H1 (cell line): ENCODE measurements at regions not wholly inside any gene's neighbourhood (a gene's known extent, or its start where the extent isn't known, plus 50 kb on each side); places are given as distances from the start of the nearest gene placed in this dataset.

Experiments used
- CTCF ChIA-PET: fragments of 300-600 bp; sonication (Branson Sonifier 250); formaldehyde crosslinking; loops from one replicate; lab custom pipeline; 2021; ENCODE audit not compliant: partially characterized antibody; lab: Charles Lee
- POLR2A ChIA-PET: fragments of 300-600 bp; sonication (Branson Sonifier 250); formaldehyde crosslinking; loops from one replicate; lab custom pipeline; 2021; ENCODE audit warnings: inconsistent platforms; ENCODE audit not compliant: partially characterized antibody; lab: Charles Lee
- DNase-seq, 2 experiments: peaks; one replicate each; pipeline versions ENCODE4 v3.0.0 to v3.0.0-alpha.2; 2010 to 2022; ENCODE audit warnings: low spot score in 2 of 2, low read depth in 1 of 2, mixed read lengths in 1 of 2
- FAIRE-seq: peaks from 2 replicates; lab custom pipeline; 2011; peaks lifted over from hg19 to GRCh38; lab: Jason Lieb, UNC
- H2AFZ ChIP-seq: 2 replicates; pipeline ENCODE4 v1.8.1; 2012; ENCODE audit warnings: low read length, inconsistent platforms
- H2AK5ac ChIP-seq: 2 replicates; pipeline ENCODE4 v1.6.1; 2013; ENCODE audit warnings: low read depth, low read length
- H2BK120ac ChIP-seq: replicated peaks from 2 replicates; pipeline ENCODE3; 2013; ENCODE audit warnings: low read depth, low read length, inconsistent platforms
- H2BK12ac ChIP-seq: 2 replicates; pipeline ENCODE4 v1.6.1; 2013; ENCODE audit warnings: low read depth, low read length
- H2BK15ac ChIP-seq: 2 replicates; pipeline ENCODE4 v1.6.1; 2013; ENCODE audit warnings: low read length
- H2BK20ac ChIP-seq: 2 replicates; pipeline ENCODE4 v1.6.1; 2013; ENCODE audit warnings: low read length
- H2BK5ac ChIP-seq: 2 replicates; pipeline ENCODE4 v1.6.1; 2013; ENCODE audit warnings: low read depth, low read length
- H3K14ac ChIP-seq: 2 replicates; pipeline ENCODE4 v1.6.1; 2013; ENCODE audit warnings: inconsistent platforms; ENCODE audit not compliant: insufficient read length
- H3K18ac ChIP-seq: 2 replicates; pipeline ENCODE4 v1.6.1; 2013; ENCODE audit warnings: low read length; ENCODE audit errors: extremely low read depth
- H3K23ac ChIP-seq: 2 replicates; pipeline ENCODE4 v1.6.1; 2013; ENCODE audit warnings: inconsistent platforms; ENCODE audit not compliant: insufficient read length
- H3K23me2 ChIP-seq: 2 replicates; pipeline ENCODE4 v1.6.1; 2013; ENCODE audit warnings: low read depth, low read length
- H3K27ac ChIP-seq: 2 replicates; pipeline ENCODE4 v1.6.1; 2011; ENCODE audit warnings: low read depth, low read length, inconsistent platforms
- H3K27me3 ChIP-seq, 4 experiments: replicated peaks in 1 of 4; 1 replicate in 1 of 4; 2 replicates in 3 of 4; pipeline versions ENCODE4 v1.6.1 to v1.8.1; 2011 to 2013; ENCODE audit warnings: low read length in 3 of 4, mild to moderate bottlenecking in 3 of 4, inconsistent platforms in 2 of 4, mixed read lengths in 2 of 4, moderate library complexity in 1 of 4; ENCODE audit not compliant: control insufficient read depth in 3 of 4, insufficient read depth in 3 of 4; ENCODE audit errors: extremely low read depth in 1 of 4
- H3K36me3 ChIP-seq, 4 experiments: 2 replicates each; pipeline versions ENCODE4 v1.6.1 to v1.8.1; 2011 to 2013; ENCODE audit warnings: mild to moderate bottlenecking in 4 of 4, low read length in 3 of 4, moderate library complexity in 2 of 4, control low read depth in 1 of 4, inconsistent platforms in 1 of 4; ENCODE audit not compliant: insufficient read depth in 4 of 4, control insufficient read depth in 2 of 4
- H3K4ac ChIP-seq: replicated peaks from 2 replicates; pipeline ENCODE3; 2013; ENCODE audit warnings: low read length, low read depth, mixed read lengths, inconsistent platforms; ENCODE audit not compliant: insufficient read length
- H3K4me1 ChIP-seq, 4 experiments: replicated peaks in 1 of 4; 1 replicate in 1 of 4; 2 replicates in 3 of 4; pipeline versions ENCODE4 v1.6.1 to v1.8.1; 2011 to 2013; ENCODE audit warnings: low read length in 3 of 4, inconsistent platforms in 2 of 4, mixed read lengths in 1 of 4; ENCODE audit not compliant: insufficient read depth in 4 of 4, control insufficient read depth in 3 of 4
- H3K4me2 ChIP-seq, 2 experiments: 2 replicates each; pipeline versions ENCODE4 v1.6.1 to v1.8.1; 2011 to 2013; ENCODE audit warnings: low read depth in 2 of 2, low read length in 2 of 2, control low read depth in 1 of 2, inconsistent platforms in 1 of 2, mild to moderate bottlenecking in 1 of 2; ENCODE audit not compliant: insufficient read depth in 1 of 2
- H3K4me3 ChIP-seq, 4 experiments: fragments of 200-600, 300-600 bp in 1 of 4; sonication (generic), shearing (Covaris generic), sonication (Bioruptor Twin) in 1 of 4; 2 replicates each; pipeline versions ENCODE4 v1.5.1 to v1.8.1; 2011 to 2016; ENCODE audit warnings: low read length in 4 of 4, low read depth in 3 of 4, control low read depth in 2 of 4, inconsistent platforms in 2 of 4, mild to moderate bottlenecking in 2 of 4, mixed read lengths in 1 of 4, moderate library complexity in 1 of 4; ENCODE audit not compliant: insufficient read depth in 2 of 4; ENCODE audit errors: extremely low read depth in 1 of 4
- H3K56ac ChIP-seq: replicated peaks from 2 replicates; pipeline ENCODE3; 2013; ENCODE audit warnings: low read depth, mild to moderate bottlenecking, mixed read lengths, low read length, inconsistent platforms; ENCODE audit not compliant: insufficient read length
- H3K79me1 ChIP-seq: 2 replicates; pipeline ENCODE4 v1.6.1; 2013; ENCODE audit warnings: low read depth, low read length, control low read depth
- H3K79me2 ChIP-seq, 2 experiments: 2 replicates each; pipeline versions ENCODE4 v1.6.1 to v1.8.1; 2012 to 2013; ENCODE audit warnings: low read length in 2 of 2, mild to moderate bottlenecking in 2 of 2, inconsistent platforms in 1 of 2; ENCODE audit not compliant: insufficient read depth in 2 of 2, control insufficient read depth in 1 of 2
- H3K9ac ChIP-seq, 4 experiments: replicated peaks in 1 of 4; 1 replicate in 1 of 4; 2 replicates in 3 of 4; pipeline versions ENCODE4 v1.6.1 to v1.8.1; 2011 to 2013; ENCODE audit warnings: low read depth in 3 of 4, low read length in 3 of 4, control low read depth in 2 of 4, mild to moderate bottlenecking in 2 of 4, moderate library complexity in 2 of 4, inconsistent platforms in 1 of 4; ENCODE audit errors: extremely low read depth in 1 of 4
- H3K9me3 ChIP-seq, 2 experiments: 2 replicates each; pipeline versions ENCODE4 v1.6.1 to v1.8.1; 2012 to 2013; ENCODE audit warnings: mild to moderate bottlenecking in 2 of 2, moderate library complexity in 2 of 2, control low read depth in 1 of 2, inconsistent platforms in 1 of 2, low read depth in 1 of 2, low read length in 1 of 2, mixed read lengths in 1 of 2; ENCODE audit not compliant: insufficient read depth in 2 of 2
- H4K20me1 ChIP-seq, 2 experiments: replicated peaks in 1 of 2; 2 replicates each; pipeline versions ENCODE3 to v1.8.1; 2011 to 2013; ENCODE audit warnings: inconsistent platforms in 2 of 2, low read length in 2 of 2, mild to moderate bottlenecking in 1 of 2; ENCODE audit not compliant: insufficient read depth in 2 of 2, control insufficient read depth in 1 of 2
- H4K5ac ChIP-seq: 2 replicates; pipeline ENCODE4 v1.6.1; 2013; ENCODE audit warnings: low read length, low read depth, mixed read lengths, inconsistent platforms; ENCODE audit not compliant: insufficient read length
- H4K8ac ChIP-seq: 2 replicates; pipeline ENCODE4 v1.8.0; 2013; ENCODE audit warnings: mild to moderate bottlenecking, moderate library complexity, low read length, inconsistent platforms; ENCODE audit not compliant: insufficient read depth; ENCODE audit errors: extremely low read depth
- H4K91ac ChIP-seq: replicated peaks from 2 replicates; pipeline ENCODE3; 2013; ENCODE audit warnings: low read length, mixed read lengths, inconsistent platforms; ENCODE audit not compliant: insufficient read length
- CTBP2 ChIP-seq: IDR thresholded peaks from 2 replicates; pipeline ENCODE4 v1.7.0; 2011; ENCODE audit warnings: borderline replicate concordance, mild to moderate bottlenecking, moderate library complexity, mixed read lengths, low read length; ENCODE audit not compliant: insufficient read depth, insufficient read length
- EGR1 ChIP-seq: IDR thresholded peaks from 2 replicates; pipeline ENCODE4 v1.6.1; 2011; ENCODE audit warnings: low read depth, low read length, borderline replicate concordance
- HDAC6 ChIP-seq: IDR thresholded peaks from one replicate; pipeline ENCODE4 v1.7.1; 2012; ENCODE audit warnings: low read depth, mild to moderate bottlenecking, inconsistent platforms, low read length, moderate library complexity
- KDM5A ChIP-seq: fragments of 200-600 bp; IDR thresholded peaks from 2 replicates; pipeline ENCODE4 v1.7.1; 2012; ENCODE audit warnings: mild to moderate bottlenecking, low read length, inconsistent platforms, mixed read lengths
- NANOG ChIP-seq: IDR thresholded peaks from 2 replicates; pipeline ENCODE4 v1.6.1; 2011; ENCODE audit warnings: low read length, low read depth, mild to moderate bottlenecking, inconsistent platforms; ENCODE audit not compliant: insufficient read depth, poor library complexity, severe bottlenecking
- NRF1 ChIP-seq: IDR thresholded peaks from 2 replicates; pipeline ENCODE4 v1.6.1; 2011; ENCODE audit warnings: mild to moderate bottlenecking, low read depth, low read length, improper control_type of control experiment
- PHF8 ChIP-seq: fragments of 200-600 bp; sonication (generic); conservative IDR thresholded peaks from 2 replicates; pipeline ENCODE4 v1.7.1; 2012; ENCODE audit warnings: low read depth, mild to moderate bottlenecking, inconsistent platforms, low read length, moderate library complexity
- RFX5 ChIP-seq: IDR thresholded peaks from 2 replicates; pipeline ENCODE4 v1.6.1; 2011; ENCODE audit warnings: low read depth, low read length, improper control_type of control experiment, borderline replicate concordance
- SRF ChIP-seq: IDR thresholded peaks from 2 replicates; pipeline ENCODE4 v1.6.1; 2011; ENCODE audit warnings: mild to moderate bottlenecking, low read depth, low read length, moderate library complexity
- TAF7 ChIP-seq: optimal IDR thresholded peaks from 2 replicates; pipeline ENCODE3; 2011; ENCODE audit warnings: low read depth, mild to moderate bottlenecking, inconsistent platforms, low read length, moderate library complexity, borderline replicate concordance
- WGBS, 2 experiments: shearing (Covaris generic) in 1 of 2; methylation state at CpG; one replicate each; pipeline versions ENCODE4 v1.1.6 to v1.1.7; 2013 to 2015; ENCODE audit warnings: low lambda C conversion rate in 2 of 2, mixed read lengths in 2 of 2, inconsistent platforms in 1 of 2, low coverage in 1 of 2, missing lambda C conversion rate in 1 of 2; ENCODE audit not compliant: insufficient replicate concordance in 2 of 2, insufficient coverage in 1 of 2, insufficient read length in 1 of 2; ENCODE audit errors: extremely low coverage in 1 of 2, missing lambda C conversion rate in 1 of 2; 5-methylcytosine and 5-hydroxymethylcytosine counted together
- TF ChIP-seq, protein P1 (sequence below), 3 experiments: IDR thresholded peaks; 1 replicate in 2 of 3; 2 replicates in 1 of 3; pipeline versions ENCODE4 v1.5.1 to v1.6.1; 2011; ENCODE audit warnings: low read length in 3 of 3, mild to moderate bottlenecking in 3 of 3, inconsistent platforms in 2 of 3, low read depth in 1 of 3, moderate library complexity in 1 of 3; ENCODE audit not compliant: insufficient read depth in 1 of 3; ENCODE audit errors: control extremely low read depth in 1 of 3

GRCh38 chr5:104928906-104929520 lies 1366.4 kb upstream of the NUDT12 start:
- H2BK5ac ChIP-seq = no peak overlapping the region
- TF ChIP-seq TAF7 (no peak), EGR1 (no peak), KDM5A (no peak), PHF8 (no peak), HDAC6 (no peak), CTBP2 (no peak), NANOG (no peak), RFX5 (no peak), SRF (no peak), NRF1 (no peak)
- TF ChIP-seq, protein P1, sequence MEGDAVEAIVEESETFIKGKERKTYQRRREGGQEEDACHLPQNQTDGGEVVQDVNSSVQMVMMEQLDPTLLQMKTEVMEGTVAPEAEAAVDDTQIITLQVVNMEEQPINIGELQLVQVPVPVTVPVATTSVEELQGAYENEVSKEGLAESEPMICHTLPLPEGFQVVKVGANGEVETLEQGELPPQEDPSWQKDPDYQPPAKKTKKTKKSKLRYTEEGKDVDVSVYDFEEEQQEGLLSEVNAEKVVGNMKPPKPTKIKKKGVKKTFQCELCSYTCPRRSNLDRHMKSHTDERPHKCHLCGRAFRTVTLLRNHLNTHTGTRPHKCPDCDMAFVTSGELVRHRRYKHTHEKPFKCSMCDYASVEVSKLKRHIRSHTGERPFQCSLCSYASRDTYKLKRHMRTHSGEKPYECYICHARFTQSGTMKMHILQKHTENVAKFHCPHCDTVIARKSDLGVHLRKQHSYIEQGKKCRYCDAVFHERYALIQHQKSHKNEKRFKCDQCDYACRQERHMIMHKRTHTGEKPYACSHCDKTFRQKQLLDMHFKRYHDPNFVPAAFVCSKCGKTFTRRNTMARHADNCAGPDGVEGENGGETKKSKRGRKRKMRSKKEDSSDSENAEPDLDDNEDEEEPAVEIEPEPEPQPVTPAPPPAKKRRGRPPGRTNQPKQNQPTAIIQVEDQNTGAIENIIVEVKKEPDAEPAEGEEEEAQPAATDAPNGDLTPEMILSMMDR (IDR thresholded peaks at IDR 0.05; ENCODE audit: control extremely low read depth in 1 of 3, insufficient read depth in 1 of 3, low read depth in 1 of 3, low read length in 3 of 3) = no peak

More at GRCh38 chr5:104928906-104929520, 1366.4 kb upstream of the NUDT12 start:
- Histone ChIP-seq H3K23ac (no peak overlapping the region), H3K79me1 (no peaks in the 10 kb centered on the region), H2BK15ac (no peak overlapping the region), H4K91ac (no peak overlapping the region), H3K4me1 (no peaks in the 10 kb centered on the region), H2BK12ac (no peak overlapping the region), H3K23me2 (no peaks in the 10 kb centered on the region; the same call in 1 of the 2 replicates), H2AK5ac (no peak overlapping the region), H2AFZ (no peak overlapping the region), H2BK20ac (no peak overlapping the region), H4K8ac (no peak overlapping the region), H3K27ac (no peak overlapping the region), H3K4ac (no peak overlapping the region), H4K5ac (no peak overlapping the region), H2BK120ac (no peak overlapping the region), H3K9me3 (peaks cover 0 to 4% of the 10 kb centered on the region in 2 experiments; a peak in 1 of 4 replicates), H3K56ac (no peak overlapping the region), H3K79me2 (no peaks in the 10 kb centered on the region), H3K4me3 (no peak overlapping the region), H3K18ac (no peak overlapping the region), H3K14ac (no peak overlapping the region), H3K27me3 (no peaks in the 10 kb centered on the region), H3K4me2 (no peak overlapping the region), H3K9ac (no peak overlapping the region), H4K20me1 (no peaks in the 10 kb centered on the region), H3K36me3 (no peaks in the 10 kb centered on the region)
- CTCF ChIA-PET = no interaction called here
- POLR2A ChIA-PET = no interaction called here
- FAIRE-seq (no peak), DNase-seq (no peak)
- 91% methylated on average over 5 of the region's 36 CpGs; no CpG with 5 or more reads in 1 of the 2 experiments for WGBS, 2 experiments
